Right atrium auricular region (tissue), 2 donors: ENCODE measurements at regions not wholly inside any gene's neighbourhood (a gene's known extent, or its start where the extent isn't known, plus 50 kb on each side); places are given as distances from the start of the nearest gene placed in this dataset.

ENCODE experiments used
- DNase-seq: peaks from one replicate; pipeline ENCODE4 v3.0.0-alpha.2; 2019; ENCODE audit warnings: low spot score
- H3K27ac ChIP-seq, 2 donors: fragments of 200-600 bp; sonication (generic); 1 replicate in 1 of 2; 2 replicates in 1 of 2; pipeline ENCODE4 v1.5.1; 2016 to 2019
- H3K27me3 ChIP-seq, 2 donors: fragments of 200-600 bp; sonication (generic); one replicate each; pipeline versions ENCODE4 v1.5.1 to v1.6.0; 2017 to 2019
- H3K36me3 ChIP-seq: fragments of 200-600 bp; sonication (generic); one replicate; pipeline ENCODE4 v1.5.1; 2016
- H3K4me1 ChIP-seq, 2 donors: fragments of 200-600 bp; sonication (generic); one replicate each; pipeline versions ENCODE4 v1.5.1 to v1.6.0; 2017 to 2019
- H3K4me3 ChIP-seq, 2 donors: fragments of 200-600 bp; sonication (generic); 1 replicate in 1 of 2; 2 replicates in 1 of 2; pipeline ENCODE4 v1.5.1; 2017 to 2019; ENCODE audit warnings: mild to moderate bottlenecking in 1 of 2, moderate library complexity in 1 of 2
- H3K9me3 ChIP-seq, 2 donors: fragments of 200-600 bp; sonication (generic); one replicate each; pipeline ENCODE4 v1.5.1; 2019
- CTCF ChIP-seq, 2 donors: fragments of 200-600 bp; sonication (generic); IDR thresholded peaks; one replicate each; pipeline ENCODE4 v1.5.1; 2019; ENCODE audit warnings: antibody characterized with exemption in 2 of 2

GRCh38 chr1:234861761-234862160, 251.8 kb upstream of the IRF2BP2 start:
- TF ChIP-seq CTCF (IDR thresholded peaks at IDR 0.05): no peak
- H3K27me3 ChIP-seq: no peaks in the 10 kb centered on the region
- peaks cover 0 to 6% of the 10 kb centered on the region in 2 donors for H3K9me3 ChIP-seq
- no peak overlapping the region for H3K4me3 ChIP-seq
- no peak overlapping the region for H3K27ac ChIP-seq
- peaks cover 0 to 31% of the 10 kb centered on the region in 2 donors for H3K4me1 ChIP-seq
- no peak for DNase-seq
- no peaks in the 10 kb centered on the region for H3K36me3 ChIP-seq

- no peak for TF ChIP-seq CTCF (IDR thresholded peaks at IDR 0.05)
- Histone ChIP-seq H3K4me1 (peaks cover 0 to 27% of the 10 kb centered on the region in 2 donors), H3K27ac (no peak overlapping the region), H3K36me3 (no peaks in the 10 kb centered on the region), H3K27me3 (no peaks in the 10 kb centered on the region), H3K9me3 (peaks cover 0 to 6% of the 10 kb centered on the region in 2 donors), H3K4me3 (no peak overlapping the region)
- no peak for DNase-seq
Observed at GRCh38 chr1:234861024-234861620, 251.1 kb upstream of the IRF2BP2 start.

GRCh38 chr1:234858722-234859121, 248.7 kb upstream of the IRF2BP2 start:
- peaks cover 0 to 19% of the 10 kb centered on the region in 2 donors for H3K4me1 ChIP-seq
- peaks cover 0 to 6% of the 10 kb centered on the region in 2 donors for H3K9me3 ChIP-seq
- no peak overlapping the region for H3K4me3 ChIP-seq
- TF ChIP-seq CTCF (IDR thresholded peaks at IDR 0.05): no peak
- no peak for DNase-seq
- H3K27me3 ChIP-seq: no peaks in the 10 kb centered on the region
- H3K36me3 ChIP-seq: no peaks in the 10 kb centered on the region
- H3K27ac ChIP-seq: no peak overlapping the region

GRCh38 chr1:234856845-234857245, 246.9 kb upstream of the IRF2BP2 start:
- H3K4me3 ChIP-seq: no peak overlapping the region
- peaks cover 0 to 6% of the 10 kb centered on the region in 2 donors for H3K9me3 ChIP-seq
- H3K4me1 ChIP-seq: peaks cover 0 to 7% of the 10 kb centered on the region in 2 donors
- no peak for TF ChIP-seq CTCF (IDR thresholded peaks at IDR 0.05)
- peak overlapping the region; percentile 58 to 68 for H3K27ac ChIP-seq
- DNase-seq: no peak
- H3K27me3 ChIP-seq: no peaks in the 10 kb centered on the region
- H3K36me3 ChIP-seq: no peaks in the 10 kb centered on the region

- DNase-seq: no peak
- Histone ChIP-seq H3K9me3 (peaks cover 0 to 1% of the 10 kb centered on the region in 2 donors), H3K27me3 (no peaks in the 10 kb centered on the region), H3K4me3 (no peak overlapping the region), H3K27ac (peak overlapping the region; percentile 37 to 68), H3K36me3 (no peaks in the 10 kb centered on the region), H3K4me1 (peaks cover 0 to 12% of the 10 kb centered on the region in 2 donors)
- no peak for TF ChIP-seq CTCF (IDR thresholded peaks at IDR 0.05)
Observed at GRCh38 chr1:234855851-234856250, 245.9 kb upstream of the IRF2BP2 start.

- Histone ChIP-seq H3K36me3 (no peaks in the 10 kb centered on the region), H3K4me1 (peaks cover 0 to 12% of the 10 kb centered on the region in 2 donors), H3K27me3 (no peaks in the 10 kb centered on the region), H3K9me3 (no peaks in the 10 kb centered on the region), H3K27ac (no peak overlapping the region), H3K4me3 (no peak overlapping the region)
- no peak for TF ChIP-seq CTCF (IDR thresholded peaks at IDR 0.05)
- DNase-seq: no peak
Observed at GRCh38 chr1:234854645-234855039, 244.7 kb upstream of the IRF2BP2 start.
